ENCODE measurements at regions not wholly inside any gene's neighbourhood (a gene's known extent, or its start where the extent isn't known, plus 50 kb on each side); places are given as distances from the start of the nearest gene placed in this dataset.

DNA sequence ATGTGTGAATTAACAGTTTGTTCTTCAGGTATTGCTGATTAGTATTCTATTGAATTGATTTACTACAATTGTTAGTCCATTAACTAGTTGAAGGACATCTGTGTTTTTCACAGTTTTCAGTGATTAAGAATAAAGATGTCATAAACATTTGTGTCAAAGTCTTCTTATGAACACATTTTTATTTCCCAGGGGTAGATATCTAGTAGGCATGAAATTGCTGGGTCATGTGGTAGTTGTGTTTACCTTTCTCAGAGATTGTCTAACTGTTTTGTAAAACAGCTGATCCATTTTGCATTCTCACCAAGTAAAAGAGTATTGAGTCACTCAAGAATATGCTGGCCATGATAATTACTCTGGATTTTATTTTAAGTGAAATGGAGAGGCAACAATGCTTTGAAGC lies 1145.3 kb downstream of the FSCB start:
- Histone ChIP-seq H3F3A (replicated peaks; ENCODE audit: insufficient read depth) (no peaks in the 10 kb centered on the region), H3K4me3 (ENCODE audit: low read depth in 2 of 2, low read length in 1 of 2) (no peak overlapping the region), H4K20me1 (ENCODE audit: insufficient read depth) (no peaks in the 10 kb centered on the region), H3K9me3 (no peaks in the 10 kb centered on the region), H3K9me2 (no peaks in the 10 kb centered on the region), H3K9ac (no peak overlapping the region), H2AFZ (ENCODE audit: low read depth) (no peak overlapping the region), H3K27ac (ENCODE audit: low read depth in 2 of 2, low read length in 1 of 2) (no peak overlapping the region), H3K27me3 (ENCODE audit: insufficient read depth) (no peaks in the 10 kb centered on the region), H3K36me3 (replicated peaks in 1 of 2; ENCODE audit: control insufficient read depth in 1 of 2, insufficient read depth in 2 of 2, low read length in 1 of 2) (no peaks in the 10 kb centered on the region), H3K79me2 (ENCODE audit: insufficient read depth) (no peaks in the 10 kb centered on the region), H3K4me1 (ENCODE audit: control insufficient read depth in 1 of 2, insufficient read depth in 2 of 2, low read depth in 1 of 2, low read length in 1 of 2) (no peaks in the 10 kb centered on the region), H3K4me2 (no peak overlapping the region)
- CTCF ChIA-PET, result no interaction called here
- TF ChIP-seq JUND (IDR thresholded peaks at IDR 0.05) (no peak), EP300 (IDR thresholded peaks at IDR 0.05; ENCODE audit: borderline replicate concordance in 1 of 2, low read depth in 1 of 2, low read length in 1 of 2) (no peak), FOXJ3 (CRISPR knock-in tag; IDR thresholded peaks at IDR 0.05) (no peak), NFIC (IDR thresholded peaks at IDR 0.05; ENCODE audit: borderline replicate concordance) (no peak), USF1 (IDR thresholded peaks at IDR 0.05; ENCODE audit: borderline replicate concordance, low read depth) (no peak), ELF1 (IDR thresholded peaks at IDR 0.05) (no peak), SMC3 (IDR thresholded peaks at IDR 0.05; ENCODE audit: low read depth, low read length) (no peak), EZH2phosphoT487 (IDR thresholded peaks at IDR 0.05; ENCODE audit: borderline replicate concordance, low read depth) (no peak), MEF2A (IDR thresholded peaks at IDR 0.05; ENCODE audit: borderline replicate concordance, low read depth) (no peak)
- TF ChIP-seq, protein P1, sequence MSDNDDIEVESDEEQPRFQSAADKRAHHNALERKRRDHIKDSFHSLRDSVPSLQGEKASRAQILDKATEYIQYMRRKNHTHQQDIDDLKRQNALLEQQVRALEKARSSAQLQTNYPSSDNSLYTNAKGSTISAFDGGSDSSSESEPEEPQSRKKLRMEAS (IDR thresholded peaks at IDR 0.05; ENCODE audit: low read depth), result no peak
- no peak for DNase-seq
- POLR2A ChIA-PET, result no interaction called here

GRCh38 chr14:43360239-43360638 lies 1146.8 kb downstream of the FSCB start:
- no peak overlapping the region for H3K4me2 ChIP-seq
- no CpG with 5 or more reads among the region's 3 CpGs for WGBS (ENCODE audit: low lambda C conversion rate)
- TF ChIP-seq EP300 (IDR thresholded peaks at IDR 0.05; ENCODE audit: borderline replicate concordance in 1 of 2, low read depth in 1 of 2, low read length in 1 of 2), result no peak
- TF ChIP-seq, protein P1 (IDR thresholded peaks at IDR 0.05; ENCODE audit: low read depth), result no peak
- TF ChIP-seq CTCF (IDR thresholded peaks at IDR 0.05), result no peak
- no peak for TF ChIP-seq RCOR1 (IDR thresholded peaks at IDR 0.05; ENCODE audit: low read length)
- no peak for TF ChIP-seq ELF1 (IDR thresholded peaks at IDR 0.05)
- TF ChIP-seq FOXJ3 (CRISPR knock-in tag; IDR thresholded peaks at IDR 0.05), result no peak
- no peak for TF ChIP-seq YY1 (IDR thresholded peaks at IDR 0.05; ENCODE audit: low read depth)
- no peak for TF ChIP-seq SMC3 (IDR thresholded peaks at IDR 0.05; ENCODE audit: low read depth, low read length)
- no peak for TF ChIP-seq FOSL2 (IDR thresholded peaks at IDR 0.05; ENCODE audit: borderline replicate concordance, low read depth)
- TF ChIP-seq TEAD4 (IDR thresholded peaks at IDR 0.05; ENCODE audit: borderline replicate concordance, insufficient read depth), result no peak
- no peak for TF ChIP-seq NFIC (IDR thresholded peaks at IDR 0.05; ENCODE audit: borderline replicate concordance)
- no peak for TF ChIP-seq TCF12 (IDR thresholded peaks at IDR 0.05)
- no peak for TF ChIP-seq MEF2A (IDR thresholded peaks at IDR 0.05; ENCODE audit: borderline replicate concordance, low read depth)
- no peaks in the 10 kb centered on the region for H3K27me3 ChIP-seq (ENCODE audit: insufficient read depth)
- ChIA-PET POLR2A (no interaction called here), CTCF (no interaction called here)
- H3K27ac ChIP-seq (ENCODE audit: low read depth in 2 of 2, low read length in 1 of 2), result no peak overlapping the region
- no peaks in the 10 kb centered on the region for H3K79me2 ChIP-seq (ENCODE audit: insufficient read depth)
- no peak overlapping the region for H3K9ac ChIP-seq
- no peaks in the 10 kb centered on the region for H3K4me1 ChIP-seq (ENCODE audit: control insufficient read depth in 1 of 2, insufficient read depth in 2 of 2, low read depth in 1 of 2, low read length in 1 of 2)
- no peaks in the 10 kb centered on the region for H4K20me1 ChIP-seq (ENCODE audit: insufficient read depth)
- H3K9me2 ChIP-seq, result no peaks in the 10 kb centered on the region
- H3K36me3 ChIP-seq (replicated peaks in 1 of 2; ENCODE audit: control insufficient read depth in 1 of 2, insufficient read depth in 2 of 2, low read length in 1 of 2), result no peaks in the 10 kb centered on the region
- H2AFZ ChIP-seq (ENCODE audit: low read depth), result no peak overlapping the region
- no peak overlapping the region for H3K4me3 ChIP-seq (ENCODE audit: low read depth in 2 of 2, low read length in 1 of 2)
- H3K9me3 ChIP-seq, result no peaks in the 10 kb centered on the region
- DNase-seq, result no peak
- no peaks in the 10 kb centered on the region for H3F3A ChIP-seq (replicated peaks; ENCODE audit: insufficient read depth)

Data from SK-N-SH (cell line).